Keratinocyte (primary cell): ENCODE measurements at regions not wholly inside any gene's neighbourhood (a gene's known extent, or its start where the extent isn't known, plus 50 kb on each side); places are given as distances from the start of the nearest gene placed in this dataset.

ENCODE experiments used
- DNase-seq: peaks from one replicate; pipeline ENCODE4 v3.0.0-alpha.2; 2011; ENCODE audit warnings: low read depth, missing footprints, low spot score
- FAIRE-seq: peaks from 2 replicates; lab custom pipeline; 2011; peaks lifted over from hg19 to GRCh38; lab: Jason Lieb, UNC
- H2AFZ ChIP-seq: 2 replicates; pipeline ENCODE4 v1.6.0; 2012; ENCODE audit warnings: low read length, control low read depth, inconsistent platforms; ENCODE audit not compliant: control insufficient read depth
- H3K27ac ChIP-seq: 2 replicates; pipeline ENCODE4 v1.5.1; 2011; ENCODE audit warnings: low read length; ENCODE audit not compliant: control insufficient read depth, insufficient read depth
- H3K27me3 ChIP-seq: 3 replicates; pipeline ENCODE4 v1.6.0; 2011; ENCODE audit warnings: low read length; ENCODE audit not compliant: control insufficient read depth, insufficient read depth; ENCODE audit errors: extremely low read depth
- H3K36me3 ChIP-seq, 2 experiments: 2 replicates in 1 of 2; 3 replicates in 1 of 2; pipeline ENCODE4 v1.5.1; 2011; ENCODE audit warnings: low read length in 2 of 2, mild to moderate bottlenecking in 1 of 2; ENCODE audit not compliant: control insufficient read depth in 2 of 2, insufficient read depth in 2 of 2; ENCODE audit errors: extremely low read depth in 1 of 2
- H3K4me1 ChIP-seq: 3 replicates; pipeline ENCODE4 v1.5.1; 2011; ENCODE audit warnings: low read length; ENCODE audit not compliant: control insufficient read depth, insufficient read depth; ENCODE audit errors: extremely low read depth
- H3K4me2 ChIP-seq: 3 replicates; pipeline ENCODE4 v1.6.0; 2011; ENCODE audit warnings: low read depth, low read length; ENCODE audit not compliant: control insufficient read depth, insufficient read depth; ENCODE audit errors: extremely low read depth
- H3K4me3 ChIP-seq, 3 experiments: fragments of 200-600 bp in 1 of 3; sonication (generic) in 1 of 3; 2 replicates in 2 of 3; 3 replicates in 1 of 3; pipeline ENCODE4 v1.5.1; 2011 to 2016; ENCODE audit warnings: low read length in 3 of 3, mild to moderate bottlenecking in 3 of 3, control low read depth in 2 of 3, inconsistent platforms in 1 of 3, low read depth in 1 of 3, mixed read lengths in 1 of 3, mixed run types in 1 of 3, moderate library complexity in 1 of 3; ENCODE audit not compliant: control insufficient read depth in 2 of 3, insufficient read depth in 2 of 3; ENCODE audit errors: extremely low read depth in 1 of 3
- H3K79me2 ChIP-seq: 2 replicates; pipeline ENCODE4 v1.6.0; 2012; ENCODE audit warnings: low read length; ENCODE audit not compliant: control insufficient read depth, insufficient read depth
- H3K9ac ChIP-seq: 3 replicates; pipeline ENCODE4 v1.6.0; 2011; ENCODE audit warnings: low read length; ENCODE audit not compliant: control insufficient read depth, insufficient read depth; ENCODE audit errors: extremely low read depth
- H3K9me1 ChIP-seq: 3 replicates; pipeline ENCODE4 v1.6.0; 2011; ENCODE audit warnings: low read length; ENCODE audit not compliant: control insufficient read depth, insufficient read depth; ENCODE audit errors: extremely low read depth
- H3K9me3 ChIP-seq: 2 replicates; pipeline ENCODE4 v1.5.1; 2012; ENCODE audit warnings: low read depth, low read length; ENCODE audit not compliant: control insufficient read depth
- H4K20me1 ChIP-seq: 3 replicates; pipeline ENCODE4 v1.6.0; 2011; ENCODE audit warnings: low read length; ENCODE audit not compliant: control insufficient read depth, insufficient read depth; ENCODE audit errors: extremely low read depth
- EZH2 ChIP-seq: IDR thresholded peaks from one replicate; pipeline ENCODE4 v1.6.1; 2012; ENCODE audit warnings: inconsistent platforms, mild to moderate bottlenecking, low read length, moderate library complexity
- dilution Hi-C: fragments of 300-500 bp; cut with MboI; formaldehyde crosslinking; loops from one replicate; pipeline ENCODE4 v1.7.0; 2020; ENCODE audit warnings: low sequenced_read_pairs; ENCODE audit not compliant: extremely low pct_ligation_motif_present
- TF ChIP-seq, protein P1 (sequence below), 3 experiments: IDR thresholded peaks in 1 of 3; conservative IDR thresholded peaks in 1 of 3; optimal IDR thresholded peaks in 1 of 3; 2 replicates in 2 of 3; 3 replicates in 1 of 3; pipeline versions ENCODE3 to v1.5.1; 2011; ENCODE audit warnings: low read length in 3 of 3, mild to moderate bottlenecking in 3 of 3, moderate library complexity in 2 of 3, control low read depth in 1 of 3, inconsistent platforms in 1 of 3; ENCODE audit not compliant: insufficient read depth in 2 of 3; ENCODE audit errors: extremely low read depth in 1 of 3

DNA sequence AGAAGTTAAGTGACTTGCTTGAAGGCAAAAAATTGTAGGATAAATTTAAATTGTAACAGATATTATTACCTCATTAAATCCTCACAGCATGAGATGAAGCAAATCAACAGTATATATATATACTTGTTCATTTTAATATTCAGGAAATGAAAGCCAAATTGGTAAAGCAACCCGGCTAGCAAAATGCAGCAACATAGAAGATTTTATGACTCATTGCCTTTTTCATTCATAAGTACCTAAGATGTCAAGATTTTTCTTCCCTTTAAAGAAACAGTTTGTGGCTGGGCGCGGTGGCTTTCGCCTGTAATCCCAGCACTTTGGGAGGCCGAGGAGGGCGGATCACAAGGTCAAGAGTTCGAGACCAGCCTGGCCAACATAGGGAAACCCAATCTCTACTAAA, 190.5 kb upstream of the NRIP1 start:
- H3K9me3 ChIP-seq = no peaks in the 10 kb centered on the region
- DNase-seq = no peak
- no peak overlapping the region for H3K4me2 ChIP-seq
- H3K9ac ChIP-seq = no peak overlapping the region
- TF ChIP-seq EZH2 = no peak
- TF ChIP-seq, protein P1, sequence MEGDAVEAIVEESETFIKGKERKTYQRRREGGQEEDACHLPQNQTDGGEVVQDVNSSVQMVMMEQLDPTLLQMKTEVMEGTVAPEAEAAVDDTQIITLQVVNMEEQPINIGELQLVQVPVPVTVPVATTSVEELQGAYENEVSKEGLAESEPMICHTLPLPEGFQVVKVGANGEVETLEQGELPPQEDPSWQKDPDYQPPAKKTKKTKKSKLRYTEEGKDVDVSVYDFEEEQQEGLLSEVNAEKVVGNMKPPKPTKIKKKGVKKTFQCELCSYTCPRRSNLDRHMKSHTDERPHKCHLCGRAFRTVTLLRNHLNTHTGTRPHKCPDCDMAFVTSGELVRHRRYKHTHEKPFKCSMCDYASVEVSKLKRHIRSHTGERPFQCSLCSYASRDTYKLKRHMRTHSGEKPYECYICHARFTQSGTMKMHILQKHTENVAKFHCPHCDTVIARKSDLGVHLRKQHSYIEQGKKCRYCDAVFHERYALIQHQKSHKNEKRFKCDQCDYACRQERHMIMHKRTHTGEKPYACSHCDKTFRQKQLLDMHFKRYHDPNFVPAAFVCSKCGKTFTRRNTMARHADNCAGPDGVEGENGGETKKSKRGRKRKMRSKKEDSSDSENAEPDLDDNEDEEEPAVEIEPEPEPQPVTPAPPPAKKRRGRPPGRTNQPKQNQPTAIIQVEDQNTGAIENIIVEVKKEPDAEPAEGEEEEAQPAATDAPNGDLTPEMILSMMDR (optimal IDR thresholded peaks at IDR 0.05 in 1 of 3, IDR thresholded peaks at IDR 0.05 in 1 of 3, conservative IDR thresholded peaks at IDR 0.05 in 1 of 3; ENCODE audit: extremely low read depth in 1 of 3, insufficient read depth in 2 of 3, low read length in 3 of 3) = no peak
- H4K20me1 ChIP-seq = no peaks in the 10 kb centered on the region
- no peak overlapping the region for H3K4me3 ChIP-seq
- FAIRE-seq = no peak
- H3K9me1 ChIP-seq = no peaks in the 10 kb centered on the region
- dilution Hi-C loops = no loop called here
- peaks cover 17% of the 10 kb centered on the region for H3K4me1 ChIP-seq
- no peak overlapping the region for H2AFZ ChIP-seq
- H3K79me2 ChIP-seq = no peaks in the 10 kb centered on the region
- no peaks in the 10 kb centered on the region for H3K27me3 ChIP-seq
- H3K27ac ChIP-seq = no peak overlapping the region
- H3K36me3 ChIP-seq = no peaks in the 10 kb centered on the region

DNA sequence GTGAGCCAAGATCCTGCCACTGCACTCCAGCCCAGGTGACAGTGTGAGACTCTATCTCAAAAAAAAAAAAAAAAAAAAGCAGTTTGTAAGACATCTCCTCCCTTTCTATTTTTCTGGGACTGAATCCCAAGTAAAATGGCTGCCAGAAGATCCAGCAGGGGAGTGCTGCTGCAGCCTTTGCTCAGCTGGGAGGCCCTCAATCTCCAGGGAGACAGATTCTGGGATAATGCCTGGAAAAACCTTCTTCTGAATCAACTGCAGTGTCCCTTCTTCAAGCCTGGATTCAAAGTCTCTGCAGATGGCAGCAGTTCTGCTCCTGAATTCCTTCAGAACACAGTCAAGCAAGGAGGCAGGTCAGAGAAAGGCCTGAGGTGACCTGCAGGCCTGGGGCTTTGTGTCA, 191.0 kb upstream of the NRIP1 start:
- TF ChIP-seq, protein P1 (optimal IDR thresholded peaks at IDR 0.05 in 1 of 3, IDR thresholded peaks at IDR 0.05 in 1 of 3, conservative IDR thresholded peaks at IDR 0.05 in 1 of 3; ENCODE audit: extremely low read depth in 1 of 3, insufficient read depth in 2 of 3, low read length in 3 of 3) = no peak
- TF ChIP-seq EZH2 = no peak
- no peak overlapping the region for H3K27ac ChIP-seq
- FAIRE-seq = no peak

More for the DNA sequence above, 191.0 kb upstream of the NRIP1 start:
- no peak for DNase-seq
- H3K9me1 ChIP-seq = no peaks in the 10 kb centered on the region
- H3K4me2 ChIP-seq = no peak overlapping the region
- H3K4me3 ChIP-seq = no peak overlapping the region
- dilution Hi-C loops = no loop called here
- no peak overlapping the region for H2AFZ ChIP-seq
- no peaks in the 10 kb centered on the region for H3K27me3 ChIP-seq
- no peaks in the 10 kb centered on the region for H3K79me2 ChIP-seq
- H3K4me1 ChIP-seq = peaks cover 13% of the 10 kb centered on the region
- H4K20me1 ChIP-seq = no peaks in the 10 kb centered on the region
- H3K9me3 ChIP-seq = no peaks in the 10 kb centered on the region
- H3K36me3 ChIP-seq = no peaks in the 10 kb centered on the region
- H3K9ac ChIP-seq = no peak overlapping the region
